ENCODE measurements at regions not wholly inside any gene's neighbourhood (a gene's known extent, or its start where the extent isn't known, plus 50 kb on each side); places are given as distances from the start of the nearest gene placed in this dataset.

GRCh38 chr13:24087605-24088225, 72.8 kb upstream of the SPATA13 start:
- H3K4me3 ChIP-seq (ENCODE audit: severe bottlenecking): no peak overlapping the region
- H3K36me3 ChIP-seq (ENCODE audit: low read depth): no peaks in the 10 kb centered on the region
- H3K27me3 ChIP-seq (ENCODE audit: insufficient read depth, poor library complexity, severe bottlenecking): no peaks in the 10 kb centered on the region
- no peak for ATAC-seq (ENCODE audit: low read depth)
- H3K4me1 ChIP-seq (ENCODE audit: insufficient read depth, poor library complexity, severe bottlenecking): no peaks in the 10 kb centered on the region
- TF ChIP-seq CTCF (IDR thresholded peaks at IDR 0.05; ENCODE audit: poor library complexity, severe bottlenecking): no peak
- H3K9me3 ChIP-seq (ENCODE audit: severe bottlenecking): no peaks in the 10 kb centered on the region
- DNase-seq (ENCODE audit: low spot score): no peak
- no peak overlapping the region for H3K27ac ChIP-seq (ENCODE audit: poor library complexity, severe bottlenecking)

GRCh38 chr13:24090049-24090448, 70.5 kb upstream of the SPATA13 start:
- no peak overlapping the region for H3K27ac ChIP-seq (ENCODE audit: poor library complexity, severe bottlenecking)
- no peak overlapping the region for H3K4me3 ChIP-seq (ENCODE audit: severe bottlenecking)
- TF ChIP-seq CTCF (IDR thresholded peaks at IDR 0.05; ENCODE audit: poor library complexity, severe bottlenecking): no peak
- no peaks in the 10 kb centered on the region for H3K27me3 ChIP-seq (ENCODE audit: insufficient read depth, poor library complexity, severe bottlenecking)
- no peaks in the 10 kb centered on the region for H3K36me3 ChIP-seq (ENCODE audit: low read depth)
- H3K9me3 ChIP-seq (ENCODE audit: severe bottlenecking): no peaks in the 10 kb centered on the region
- ATAC-seq (ENCODE audit: low read depth) (no peak), DNase-seq (ENCODE audit: low spot score) (no peak)
- no peaks in the 10 kb centered on the region for H3K4me1 ChIP-seq (ENCODE audit: insufficient read depth, poor library complexity, severe bottlenecking)

GRCh38 chr13:24091080-24091479, 69.4 kb upstream of the SPATA13 start:
- Histone ChIP-seq H3K4me1 (ENCODE audit: insufficient read depth, poor library complexity, severe bottlenecking) (no peaks in the 10 kb centered on the region), H3K27me3 (ENCODE audit: insufficient read depth, poor library complexity, severe bottlenecking) (no peaks in the 10 kb centered on the region), H3K4me3 (ENCODE audit: severe bottlenecking) (no peak overlapping the region), H3K27ac (ENCODE audit: poor library complexity, severe bottlenecking) (no peak overlapping the region), H3K9me3 (ENCODE audit: severe bottlenecking) (no peaks in the 10 kb centered on the region), H3K36me3 (ENCODE audit: low read depth) (no peaks in the 10 kb centered on the region)
- no peak for DNase-seq (ENCODE audit: low spot score)
- ATAC-seq (ENCODE audit: low read depth): no peak
- TF ChIP-seq CTCF (IDR thresholded peaks at IDR 0.05; ENCODE audit: poor library complexity, severe bottlenecking): no peak

- no peak for TF ChIP-seq CTCF (IDR thresholded peaks at IDR 0.05; ENCODE audit: poor library complexity, severe bottlenecking)
These were observed 68.4 kb upstream of the SPATA13 start for GRCh38 chr13:24092108-24092507.

GRCh38 chr13:24093047-24093446, 67.5 kb upstream of the SPATA13 start:
- Histone ChIP-seq H3K27me3 (ENCODE audit: insufficient read depth, poor library complexity, severe bottlenecking) (no peaks in the 10 kb centered on the region), H3K36me3 (ENCODE audit: low read depth) (no peaks in the 10 kb centered on the region), H3K4me3 (ENCODE audit: severe bottlenecking) (no peak overlapping the region), H3K9me3 (ENCODE audit: severe bottlenecking) (no peaks in the 10 kb centered on the region), H3K27ac (ENCODE audit: poor library complexity, severe bottlenecking) (no peak overlapping the region), H3K4me1 (ENCODE audit: insufficient read depth, poor library complexity, severe bottlenecking) (no peaks in the 10 kb centered on the region)
- ATAC-seq (ENCODE audit: low read depth): no peak
- TF ChIP-seq CTCF (IDR thresholded peaks at IDR 0.05; ENCODE audit: poor library complexity, severe bottlenecking): no peak
- DNase-seq (ENCODE audit: low spot score): no peak

More at GRCh38 chr13:24092108-24092507, 68.4 kb upstream of the SPATA13 start:
- DNase-seq (ENCODE audit: low spot score): no peak
- H3K36me3 ChIP-seq (ENCODE audit: low read depth): no peaks in the 10 kb centered on the region
- no peaks in the 10 kb centered on the region for H3K9me3 ChIP-seq (ENCODE audit: severe bottlenecking)
- no peaks in the 10 kb centered on the region for H3K27me3 ChIP-seq (ENCODE audit: insufficient read depth, poor library complexity, severe bottlenecking)
- H3K27ac ChIP-seq (ENCODE audit: poor library complexity, severe bottlenecking): no peak overlapping the region
- H3K4me3 ChIP-seq (ENCODE audit: severe bottlenecking): no peak overlapping the region
- no peaks in the 10 kb centered on the region for H3K4me1 ChIP-seq (ENCODE audit: insufficient read depth, poor library complexity, severe bottlenecking)
- no peak for ATAC-seq (ENCODE audit: low read depth)

Data from RWPE2 (cell line).